ENCODE measurements at regions not wholly inside any gene's neighbourhood (a gene's known extent, or its start where the extent isn't known, plus 50 kb on each side); places are given as distances from the start of the nearest gene placed in this dataset.

DNA sequence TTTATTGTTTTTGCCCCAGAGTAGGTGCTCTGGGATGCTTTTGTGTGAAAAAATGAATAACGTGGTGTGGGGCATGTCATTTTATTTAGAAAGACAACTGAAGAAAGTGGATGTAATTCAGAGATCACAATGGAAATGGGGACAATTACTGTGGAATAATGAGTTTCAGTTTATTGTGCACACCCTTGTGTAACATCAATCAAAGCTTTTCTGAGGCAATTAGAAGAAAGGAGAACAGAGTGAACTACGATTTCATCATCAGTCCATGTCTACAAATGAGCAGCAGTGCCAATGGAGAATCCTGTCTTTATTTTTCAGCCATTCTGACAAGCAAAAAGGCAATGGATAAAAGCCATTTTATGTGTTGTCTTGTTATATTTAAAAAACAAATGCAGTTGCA lies 339.2 kb downstream of the TMA16 start (continued):
- TF ChIP-seq NR2C2 (CRISPR knock-in tag; IDR thresholded peaks at IDR 0.05) (no peak), TEAD1 (CRISPR knock-in tag; IDR thresholded peaks at IDR 0.05) (no peak), NFATC4 (CRISPR knock-in tag; IDR thresholded peaks at IDR 0.05) (no peak)

DNA sequence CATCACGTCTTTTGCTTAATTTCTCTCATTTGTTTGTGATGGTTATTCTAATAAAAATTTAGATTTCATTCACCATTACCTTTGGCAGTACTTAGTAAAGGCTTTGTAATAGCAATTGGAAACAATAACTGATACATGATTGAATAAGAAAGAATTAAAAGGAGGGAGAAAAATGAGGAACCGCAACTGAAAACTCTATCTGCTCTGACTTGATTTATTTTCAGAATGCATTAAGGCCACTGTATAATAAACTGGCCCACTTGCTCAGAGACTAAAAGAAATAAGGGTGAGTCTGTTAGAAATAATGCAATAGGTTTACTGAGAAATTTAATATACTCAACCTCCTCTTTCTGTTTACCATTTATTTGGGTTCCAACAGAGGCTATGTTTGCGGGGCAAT lies 351.5 kb downstream of the TMA16 start:
- Mint-ChIP-seq H3K4me3 (no peak overlapping the region), H3K27ac (no peak overlapping the region), H3K4me1 (no peaks in the 10 kb centered on the region), H3K27me3 (ENCODE audit: low read depth) (no peaks in the 10 kb centered on the region), H3K9me3 (no peaks in the 10 kb centered on the region), H3K36me3 (no peaks in the 10 kb centered on the region)
- ChIA-PET POLR2A (no interaction called here), CTCF (no interaction called here)
- TF ChIP-seq NFATC4 (CRISPR knock-in tag; IDR thresholded peaks at IDR 0.05) (no peak), JUN (CRISPR knock-in tag; IDR thresholded peaks at IDR 0.05) (no peak), ZNF532 (CRISPR knock-in tag; IDR thresholded peaks at IDR 0.05; ENCODE audit: borderline replicate concordance) (no peak), NFYB (CRISPR knock-in tag; conservative IDR thresholded peaks at IDR 0.05; ENCODE audit: low read depth) (no peak), ZNF263 (CRISPR knock-in tag; IDR thresholded peaks at IDR 0.05; ENCODE audit: low read depth) (no peak), ZNF232 (CRISPR knock-in tag; IDR thresholded peaks at IDR 0.05) (no peak), TEAD1 (CRISPR knock-in tag; IDR thresholded peaks at IDR 0.05) (no peak), GTF2I (CRISPR knock-in tag; conservative IDR thresholded peaks at IDR 0.05) (no peak), SP1 (CRISPR knock-in tag; conservative IDR thresholded peaks at IDR 0.05) (no peak), RORB (CRISPR knock-in tag; IDR thresholded peaks at IDR 0.05) (no peak), HMGA2 (CRISPR knock-in tag; IDR thresholded peaks at IDR 0.05) (no peak)
- TF ChIP-seq, protein P1, sequence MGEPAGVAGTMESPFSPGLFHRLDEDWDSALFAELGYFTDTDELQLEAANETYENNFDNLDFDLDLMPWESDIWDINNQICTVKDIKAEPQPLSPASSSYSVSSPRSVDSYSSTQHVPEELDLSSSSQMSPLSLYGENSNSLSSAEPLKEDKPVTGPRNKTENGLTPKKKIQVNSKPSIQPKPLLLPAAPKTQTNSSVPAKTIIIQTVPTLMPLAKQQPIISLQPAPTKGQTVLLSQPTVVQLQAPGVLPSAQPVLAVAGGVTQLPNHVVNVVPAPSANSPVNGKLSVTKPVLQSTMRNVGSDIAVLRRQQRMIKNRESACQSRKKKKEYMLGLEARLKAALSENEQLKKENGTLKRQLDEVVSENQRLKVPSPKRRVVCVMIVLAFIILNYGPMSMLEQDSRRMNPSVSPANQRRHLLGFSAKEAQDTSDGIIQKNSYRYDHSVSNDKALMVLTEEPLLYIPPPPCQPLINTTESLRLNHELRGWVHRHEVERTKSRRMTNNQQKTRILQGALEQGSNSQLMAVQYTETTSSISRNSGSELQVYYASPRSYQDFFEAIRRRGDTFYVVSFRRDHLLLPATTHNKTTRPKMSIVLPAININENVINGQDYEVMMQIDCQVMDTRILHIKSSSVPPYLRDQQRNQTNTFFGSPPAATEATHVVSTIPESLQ (CRISPR knock-in tag; IDR thresholded peaks at IDR 0.05) = no peak
- TF ChIP-seq, protein P2, sequence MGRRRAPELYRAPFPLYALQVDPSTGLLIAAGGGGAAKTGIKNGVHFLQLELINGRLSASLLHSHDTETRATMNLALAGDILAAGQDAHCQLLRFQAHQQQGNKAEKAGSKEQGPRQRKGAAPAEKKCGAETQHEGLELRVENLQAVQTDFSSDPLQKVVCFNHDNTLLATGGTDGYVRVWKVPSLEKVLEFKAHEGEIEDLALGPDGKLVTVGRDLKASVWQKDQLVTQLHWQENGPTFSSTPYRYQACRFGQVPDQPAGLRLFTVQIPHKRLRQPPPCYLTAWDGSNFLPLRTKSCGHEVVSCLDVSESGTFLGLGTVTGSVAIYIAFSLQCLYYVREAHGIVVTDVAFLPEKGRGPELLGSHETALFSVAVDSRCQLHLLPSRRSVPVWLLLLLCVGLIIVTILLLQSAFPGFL (CRISPR knock-in tag; IDR thresholded peaks at IDR 0.05; ENCODE audit: borderline replicate concordance) = no peak
- TF ChIP-seq, protein P3, sequence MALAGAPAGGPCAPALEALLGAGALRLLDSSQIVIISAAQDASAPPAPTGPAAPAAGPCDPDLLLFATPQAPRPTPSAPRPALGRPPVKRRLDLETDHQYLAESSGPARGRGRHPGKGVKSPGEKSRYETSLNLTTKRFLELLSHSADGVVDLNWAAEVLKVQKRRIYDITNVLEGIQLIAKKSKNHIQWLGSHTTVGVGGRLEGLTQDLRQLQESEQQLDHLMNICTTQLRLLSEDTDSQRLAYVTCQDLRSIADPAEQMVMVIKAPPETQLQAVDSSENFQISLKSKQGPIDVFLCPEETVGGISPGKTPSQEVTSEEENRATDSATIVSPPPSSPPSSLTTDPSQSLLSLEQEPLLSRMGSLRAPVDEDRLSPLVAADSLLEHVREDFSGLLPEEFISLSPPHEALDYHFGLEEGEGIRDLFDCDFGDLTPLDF (CRISPR knock-in tag; IDR thresholded peaks at IDR 0.05) = no peak
- ATAC-seq = no peak
- no peak for DNase-seq (ENCODE audit: low spot score)

GRCh38 chr4:163852246-163852645 lies 357.8 kb downstream of the TMA16 start:
- peaks cover 10% of the 10 kb centered on the region for H3K9me3 Mint-ChIP-seq
- H3K27me3 Mint-ChIP-seq (ENCODE audit: low read depth) = no peaks in the 10 kb centered on the region
- ChIA-PET POLR2A (no interaction called here), CTCF (no interaction called here)
- no peak for TF ChIP-seq OVOL2 (CRISPR knock-in tag; IDR thresholded peaks at IDR 0.05; ENCODE audit: borderline replicate concordance)
- no peak for TF ChIP-seq CREM (CRISPR knock-in tag; IDR thresholded peaks at IDR 0.05)
- no peak for TF ChIP-seq SMAD4 (CRISPR knock-in tag; IDR thresholded peaks at IDR 0.05)
- no peak for TF ChIP-seq TEAD1 (CRISPR knock-in tag; IDR thresholded peaks at IDR 0.05)
- no peak for TF ChIP-seq ZNF232 (CRISPR knock-in tag; IDR thresholded peaks at IDR 0.05)
- TF ChIP-seq ZNF671 (CRISPR knock-in tag; IDR thresholded peaks at IDR 0.05) = no peak
- TF ChIP-seq TEAD4 (CRISPR knock-in tag; IDR thresholded peaks at IDR 0.05) = no peak
- TF ChIP-seq MLX (CRISPR knock-in tag; IDR thresholded peaks at IDR 0.05) = no peak
- TF ChIP-seq ZBTB43 (CRISPR knock-in tag; IDR thresholded peaks at IDR 0.05) = no peak
- no peak for TF ChIP-seq CBFB (CRISPR knock-in tag; IDR thresholded peaks at IDR 0.05; ENCODE audit: low read depth)
- TF ChIP-seq, protein P2 (CRISPR knock-in tag; IDR thresholded peaks at IDR 0.05; ENCODE audit: borderline replicate concordance) = no peak
- H3K36me3 Mint-ChIP-seq = no peaks in the 10 kb centered on the region
- no peak overlapping the region for H3K4me3 Mint-ChIP-seq
- H3K27ac Mint-ChIP-seq = no peak overlapping the region
- DNase-seq (ENCODE audit: low spot score) = no peak
- ATAC-seq = no peak
- peaks cover 4% of the 10 kb centered on the region for H3K4me1 Mint-ChIP-seq

Measured in WTC11 (cell line).